ENCODE measurements at regions not wholly inside any gene's neighbourhood (a gene's known extent, or its start where the extent isn't known, plus 50 kb on each side); places are given as distances from the start of the nearest gene placed in this dataset.

DNA sequence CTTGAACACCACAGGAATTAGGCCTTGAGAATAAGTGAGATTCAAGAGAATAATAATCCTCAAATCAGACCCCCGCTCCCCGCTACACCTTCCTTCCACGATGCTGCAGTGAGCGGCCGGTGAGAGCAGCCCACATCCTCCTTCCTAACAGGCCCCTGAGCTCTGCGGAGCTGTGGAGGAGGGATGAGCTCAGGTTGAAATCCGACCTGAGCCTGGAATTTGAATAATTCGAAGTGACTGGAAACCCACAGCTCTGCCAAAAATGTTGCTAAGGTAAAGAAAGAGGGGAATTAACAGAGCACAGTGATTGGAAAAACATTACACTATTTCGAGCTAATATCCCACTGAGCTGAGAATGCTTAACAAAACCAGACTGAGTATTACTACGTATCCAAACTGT is 90.0 kb downstream of the URB2 start:
- FAIRE-seq: no peak

DNA sequence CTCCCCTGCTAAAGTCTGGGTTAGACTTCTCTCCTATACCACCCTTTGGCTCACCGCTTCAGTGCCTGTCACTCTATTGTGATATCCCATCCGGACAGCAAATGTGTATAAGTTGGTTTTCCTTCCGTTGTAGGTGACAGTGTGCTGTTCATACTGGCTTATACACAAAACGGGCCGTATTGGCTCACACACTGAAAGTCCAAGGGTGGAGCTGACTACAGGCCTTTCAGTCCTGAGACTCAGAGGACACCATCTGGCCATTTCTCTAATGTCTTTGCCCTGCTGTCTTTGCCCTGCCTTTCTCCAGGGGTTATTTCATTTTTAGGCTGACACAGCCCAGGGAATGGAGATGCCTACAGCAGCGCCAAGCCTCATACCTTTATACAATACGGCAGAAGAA is 90.7 kb downstream of the URB2 start:
- WGBS (ENCODE audit: missing lambda C conversion rate): 95% methylated on average over 7 of the region's 7 CpGs
- 0 out of 3 replicates have a peak, but pooled peaks cover 4% of the 10 kb centered on the region for H3K4me1 ChIP-seq
- H3K4me2 ChIP-seq: no peak overlapping the region
- no peak for TF ChIP-seq HOXB13 (CRISPR knock-in tag; IDR thresholded peaks at IDR 0.05; ENCODE audit: low read depth)
- no peak for TF ChIP-seq NFE2L2 (conservative IDR thresholded peaks at IDR 0.05; ENCODE audit: low read length)
- no peak for TF ChIP-seq PBX3 (IDR thresholded peaks at IDR 0.05)
- no peak for TF ChIP-seq CHD2 (IDR thresholded peaks at IDR 0.05; ENCODE audit: low read length, partially characterized antibody)
- TF ChIP-seq NR3C1 (IDR thresholded peaks at IDR 0.05): no peak
- no peak for TF ChIP-seq EHMT2 (IDR thresholded peaks at IDR 0.05; ENCODE audit: low read depth)
- FAIRE-seq (no peak), DNase-seq (ENCODE audit: low read depth in 1 of 2, low spot score in 1 of 2) (no peak), ATAC-seq (no peak)
- peaks cover 5% of the 10 kb centered on the region; the same call in 1 of the 3 replicates for H3K9me3 ChIP-seq
- CTCF ChIA-PET: interaction anchor here (0.6 to 2.3 kb wide), 7 partner anchors 11 to 595 kb away, joined by 3 to 10 read pairs (median 4); no protein-coding TSS in a partner anchor
- H3K27ac ChIP-seq: no peak overlapping the region
- POLR2A ChIA-PET: interaction anchor here (1.0 kb wide), 1 partner anchor 350 kb away, joined by 3 read pairs; no protein-coding TSS in a partner anchor
- H3K4me3 ChIP-seq: no peak overlapping the region

More for the DNA sequence above, 90.0 kb downstream of the URB2 start:
- ChIA-PET CTCF (interaction anchor here (0.6 to 2.3 kb wide), 9 partner anchors 10 to 596 kb away, joined by 3 to 10 read pairs (median 4); no protein-coding TSS in a partner anchor), POLR2A (interaction anchor here (0.6 to 1.0 kb wide), 2 partner anchors 351 to 688 kb away, joined by 3 to 7 read pairs; no protein-coding TSS in a partner anchor)
- Histone ChIP-seq H3K4me3 (no peak overlapping the region), H3K4me1 (0 out of 3 replicates have a peak, but pooled peaks cover 4% of the 10 kb centered on the region), H3K9me3 (peaks cover 3% of the 10 kb centered on the region; the same call in 1 of the 3 replicates), H3K27ac (no peak overlapping the region), H3K4me2 (no peak overlapping the region)
- 76% methylated on average over 9 of the region's 10 CpGs for WGBS (ENCODE audit: missing lambda C conversion rate)
- DNase-seq (ENCODE audit: low read depth in 1 of 2, low spot score in 1 of 2) (no peak), ATAC-seq (0 out of 6 replicates have a peak, but pooled peaks of 1 of the 2 experiments have one; percentile 34)
- no peak for TF ChIP-seq FOSB (CRISPR knock-in tag; IDR thresholded peaks at IDR 0.05)
- TF ChIP-seq, protein P1, sequence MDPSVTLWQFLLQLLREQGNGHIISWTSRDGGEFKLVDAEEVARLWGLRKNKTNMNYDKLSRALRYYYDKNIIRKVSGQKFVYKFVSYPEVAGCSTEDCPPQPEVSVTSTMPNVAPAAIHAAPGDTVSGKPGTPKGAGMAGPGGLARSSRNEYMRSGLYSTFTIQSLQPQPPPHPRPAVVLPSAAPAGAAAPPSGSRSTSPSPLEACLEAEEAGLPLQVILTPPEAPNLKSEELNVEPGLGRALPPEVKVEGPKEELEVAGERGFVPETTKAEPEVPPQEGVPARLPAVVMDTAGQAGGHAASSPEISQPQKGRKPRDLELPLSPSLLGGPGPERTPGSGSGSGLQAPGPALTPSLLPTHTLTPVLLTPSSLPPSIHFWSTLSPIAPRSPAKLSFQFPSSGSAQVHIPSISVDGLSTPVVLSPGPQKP (IDR thresholded peaks at IDR 0.05; ENCODE audit: low read depth, low read length): no peak
- TF ChIP-seq EHF (CRISPR knock-in tag; IDR thresholded peaks at IDR 0.05): no peak
- TF ChIP-seq SMC3 (IDR thresholded peaks at IDR 0.05): no peak
- no peak for TF ChIP-seq HDAC2 (IDR thresholded peaks at IDR 0.05)
- no peak for TF ChIP-seq HOXA7 (CRISPR knock-in tag; IDR thresholded peaks at IDR 0.05)
- no peak for TF ChIP-seq CHD4 (IDR thresholded peaks at IDR 0.05; ENCODE audit: borderline replicate concordance)
- TF ChIP-seq NFE2L2 (conservative IDR thresholded peaks at IDR 0.05; ENCODE audit: low read length): no peak
- TF ChIP-seq CBX8 (IDR thresholded peaks at IDR 0.05): no peak
- TF ChIP-seq KDM5A (IDR thresholded peaks at IDR 0.05): no peak
- TF ChIP-seq FOXS1 (CRISPR knock-in tag; IDR thresholded peaks at IDR 0.05): no peak
- TF ChIP-seq HEYL (CRISPR knock-in tag; IDR thresholded peaks at IDR 0.05): no peak
- no peak for TF ChIP-seq ZSCAN20 (CRISPR knock-in tag; IDR thresholded peaks at IDR 0.05)
- no peak for TF ChIP-seq MAZ (IDR thresholded peaks at IDR 0.05; ENCODE audit: borderline replicate concordance, low read depth, low read length)
- no peak for TF ChIP-seq PHF8 (IDR thresholded peaks at IDR 0.05; ENCODE audit: borderline replicate concordance, low read depth)

GRCh38 chr1:229717786-229718576 is 91.9 kb downstream of the URB2 start:
- ChIA-PET CTCF (interaction anchor here (1.3 kb wide), 1 partner anchor 304 kb away, joined by 3 read pairs; no protein-coding TSS in a partner anchor), POLR2A (no interaction called here)
- peak overlapping the region; percentile 44; the same call in 2 of the 3 replicates for H3K4me2 ChIP-seq
- TF ChIP-seq HEYL (CRISPR knock-in tag; IDR thresholded peaks at IDR 0.05) (no peak), NR3C1 (IDR thresholded peaks at IDR 0.05) (no peak), ATOH8 (CRISPR knock-in tag; IDR thresholded peaks at IDR 0.05; ENCODE audit: low read depth) (no peak), CBX8 (IDR thresholded peaks at IDR 0.05) (no peak), ZNF302 (CRISPR knock-in tag; IDR thresholded peaks at IDR 0.05) (no peak), ZC3H11A (IDR thresholded peaks at IDR 0.05) (no peak), ZFP36 (IDR thresholded peaks at IDR 0.05; ENCODE audit: borderline replicate concordance, partially characterized antibody) (no peak), RNF2 (IDR thresholded peaks at IDR 0.05; ENCODE audit: borderline replicate concordance, low read depth) (no peak)
- TF ChIP-seq, protein P2, sequence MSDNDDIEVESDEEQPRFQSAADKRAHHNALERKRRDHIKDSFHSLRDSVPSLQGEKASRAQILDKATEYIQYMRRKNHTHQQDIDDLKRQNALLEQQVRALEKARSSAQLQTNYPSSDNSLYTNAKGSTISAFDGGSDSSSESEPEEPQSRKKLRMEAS (IDR thresholded peaks at IDR 0.05): no peak
- no peak overlapping the region for H3K4me3 ChIP-seq
- H3K4me1 ChIP-seq: 0 out of 3 replicates have a peak, but pooled peaks cover 4% of the 10 kb centered on the region
- WGBS (ENCODE audit: missing lambda C conversion rate): 69% methylated on average over 7 of the region's 7 CpGs
- H3K9me3 ChIP-seq: peaks cover 18% of the 10 kb centered on the region; the same call in 2 of the 3 replicates
- peak in 1 of 2 experiments; percentile 52 for DNase-seq (ENCODE audit: low read depth in 1 of 2, low spot score in 1 of 2)
- no peak for FAIRE-seq
- H3K27ac ChIP-seq: no peak overlapping the region
- ATAC-seq: peak in 1 of 2 experiments; percentile 62; a peak in 3 of 6 replicates
